Activated CD8-positive, alpha-beta memory T cell treated with anti-CD3 and anti-CD28 coated beads for 24 hours (primary cell): ENCODE measurements at regions not wholly inside any gene's neighbourhood (a gene's known extent, or its start where the extent isn't known, plus 50 kb on each side); places are given as distances from the start of the nearest gene placed in this dataset.
"Not testable (repeated sequence)": the region's sequence is repeated elsewhere in the genome, so short reads cannot be mapped to it uniquely, and the experiment has no call there.

ENCODE experiments used
- DNase-seq: peaks from one replicate; pipeline ENCODE4 v3.0.0-alpha.2; 2020

- no peak for DNase-seq
These were observed 406.9 kb downstream of the LIG4 start for GRCh38 chr13:107808389-107808788.

DNA sequence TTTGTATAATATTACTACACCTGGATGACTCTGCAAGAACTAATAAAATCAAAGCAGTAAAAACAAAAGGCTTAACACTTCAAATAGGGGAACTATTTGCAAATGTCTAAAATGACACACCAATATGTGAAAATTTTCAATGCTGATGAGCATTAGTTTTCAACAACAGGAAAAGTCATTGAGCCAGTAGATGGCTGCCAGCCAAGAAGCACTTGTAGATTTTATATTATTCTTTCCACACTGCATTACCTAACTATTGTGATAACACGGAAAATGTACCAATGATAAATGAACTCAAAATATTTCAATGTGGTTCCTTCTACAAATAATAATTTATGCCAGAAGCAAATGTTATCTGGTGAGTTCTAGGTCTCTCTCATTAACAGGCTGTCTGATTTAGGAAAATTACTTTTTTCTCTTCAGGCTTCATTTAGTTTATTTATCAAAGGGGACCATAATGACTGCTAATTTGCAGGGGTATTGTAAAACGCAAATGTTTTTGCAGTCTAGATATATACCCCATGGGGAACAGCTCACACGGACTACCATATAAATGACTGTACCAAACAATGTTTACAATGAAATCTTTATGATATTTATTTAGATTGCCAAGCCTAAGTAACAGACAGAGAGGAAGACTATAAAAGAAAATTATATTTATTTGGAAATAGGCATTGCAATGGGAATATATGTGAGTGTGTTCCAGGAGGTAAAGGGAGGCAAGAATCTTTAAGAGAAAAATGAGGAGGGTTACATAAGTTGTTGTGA lies 407.8 kb downstream of the LIG4 start:
- no peak for DNase-seq

GRCh38 chr13:107806726-107807125 lies 408.6 kb downstream of the LIG4 start:
- DNase-seq = no peak

DNA sequence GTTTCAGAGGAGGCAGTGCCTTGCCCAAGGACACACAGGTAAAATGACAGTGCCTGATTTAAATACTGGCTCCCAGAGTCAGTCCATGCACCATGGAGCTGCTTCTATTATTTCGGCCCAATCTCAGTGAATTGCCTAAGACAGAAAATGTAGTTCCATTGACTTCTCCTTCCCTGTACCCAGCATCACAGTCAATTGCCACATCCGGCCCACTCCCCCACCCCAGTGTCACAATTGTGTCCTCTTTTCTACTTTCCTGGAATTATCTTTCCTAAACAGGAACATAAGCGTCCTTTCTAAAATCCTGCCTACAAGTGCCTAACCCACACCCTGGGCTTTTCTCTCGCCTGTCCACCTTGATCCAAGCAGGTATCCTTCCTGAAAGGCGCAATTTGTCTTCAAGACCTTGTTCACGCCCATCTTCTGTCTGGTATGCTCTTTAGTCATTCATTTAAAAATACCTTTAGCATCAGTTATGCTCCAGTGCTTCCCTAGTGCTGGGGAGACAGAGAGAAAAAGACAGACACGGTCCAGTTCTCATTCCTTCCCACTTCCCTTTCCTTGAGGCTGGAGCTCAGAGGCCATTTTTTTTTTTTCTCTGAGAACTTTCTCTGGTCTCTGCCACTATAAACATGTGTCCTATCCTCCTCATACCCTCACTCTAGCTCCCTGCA lies 411.4 kb downstream of the LIG4 start:
- DNase-seq = no peak

DNA sequence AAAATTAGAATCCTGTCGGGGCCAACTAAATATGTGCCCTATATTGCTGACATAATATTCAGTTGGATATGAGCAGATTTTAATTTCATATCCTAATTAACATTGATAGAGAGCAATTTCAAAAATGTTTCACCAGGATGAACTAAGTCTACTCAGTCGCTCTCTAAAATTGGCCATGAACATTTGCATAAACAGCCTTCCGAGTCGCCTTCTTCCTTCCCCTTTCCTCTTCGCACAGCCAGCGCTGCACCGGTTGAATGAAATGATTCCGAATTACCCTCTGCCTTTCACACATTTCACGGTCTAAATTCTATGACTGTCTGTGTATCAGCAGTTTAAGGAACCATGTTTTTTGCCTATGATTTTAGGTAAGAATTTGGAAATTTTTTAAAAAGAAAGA lies 413.7 kb downstream of the LIG4 start:
- no peak for DNase-seq

DNA sequence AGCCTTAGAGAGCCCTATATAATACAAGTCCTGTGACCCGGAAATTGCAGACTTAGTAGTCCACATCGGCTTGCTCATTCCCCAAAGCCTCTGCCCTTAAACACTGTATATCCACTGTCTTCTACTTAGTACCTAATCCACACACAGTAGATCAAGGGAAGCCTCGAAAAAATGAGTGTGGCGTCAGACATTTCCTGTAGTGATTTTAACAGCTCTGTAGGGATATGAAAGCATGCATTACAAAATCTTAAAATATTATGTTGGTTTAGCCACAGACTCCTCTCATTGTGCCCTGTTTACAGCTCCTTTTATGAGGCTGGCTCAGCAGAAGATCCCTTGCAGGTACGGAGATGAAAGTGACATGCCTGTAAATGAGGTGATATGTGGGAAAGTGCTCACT lies 416.3 kb downstream of the LIG4 start:
- no peak for DNase-seq

DNA sequence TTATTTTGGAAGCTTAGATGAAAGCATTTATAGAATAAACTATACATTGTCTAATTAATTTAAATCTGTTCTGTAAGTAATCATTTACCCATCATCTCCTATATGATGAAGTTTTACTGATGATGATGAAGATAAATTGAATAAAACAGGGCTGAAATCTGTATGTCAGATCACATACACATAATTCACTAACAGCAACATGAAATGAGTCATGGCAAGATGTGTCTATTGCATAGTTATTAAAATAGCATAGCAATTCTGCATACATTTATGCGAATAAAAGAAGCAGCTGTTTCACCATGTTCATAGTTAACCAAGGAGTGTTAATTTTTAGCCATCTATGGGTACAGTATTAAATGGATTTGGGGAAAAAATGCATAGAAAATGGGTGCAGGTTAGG lies 424.9 kb downstream of the LIG4 start:
- no peak for DNase-seq

GRCh38 chr13:107788464-107789165 lies 426.7 kb downstream of the LIG4 start:
- DNase-seq = no peak

- DNase-seq = not testable (repeated sequence)
These were observed 432.7 kb downstream of the LIG4 start for GRCh38 chr13:107782646-107783045.

- DNase-seq = no peak
These were observed 437.2 kb downstream of the LIG4 start for GRCh38 chr13:107778094-107778493.

- no peak for DNase-seq
These were observed 444.8 kb downstream of the LIG4 start for GRCh38 chr13:107770541-107770940.

- no peak for DNase-seq
These were observed 448.2 kb downstream of the LIG4 start for GRCh38 chr13:107767119-107767518.

DNA sequence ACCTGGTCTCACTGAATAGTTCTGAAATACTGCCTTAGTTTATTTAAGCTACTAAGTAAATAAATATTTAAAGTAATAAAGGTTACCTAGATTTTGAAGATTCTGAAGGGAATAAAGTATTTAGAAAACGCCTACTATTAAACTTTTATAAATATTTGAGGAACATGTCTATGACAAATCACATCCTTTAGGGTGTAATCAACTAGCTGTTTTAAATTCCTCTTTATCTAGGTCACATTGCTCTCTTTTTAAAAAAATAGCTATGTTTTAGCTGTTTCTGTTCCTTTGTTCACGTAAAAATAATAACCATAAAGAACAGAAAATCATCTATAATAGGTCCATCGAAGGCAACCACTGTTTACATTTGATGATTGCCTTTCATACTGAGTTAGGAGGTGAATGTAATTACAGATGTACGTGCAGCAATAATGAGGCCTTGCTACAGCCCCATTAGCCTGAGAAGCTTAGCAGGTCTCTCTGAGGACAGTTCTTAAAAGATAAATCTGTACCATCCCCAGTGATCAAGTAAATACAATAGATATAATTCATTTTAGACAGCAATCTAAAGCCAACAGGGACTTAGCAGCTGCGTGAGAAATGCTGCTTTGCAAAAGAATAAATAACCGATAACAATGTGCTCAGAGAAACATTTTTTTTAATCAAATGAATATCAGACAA lies 449.5 kb downstream of the LIG4 start:
- no peak for DNase-seq

GRCh38 chr13:107764046-107764445 lies 451.3 kb downstream of the LIG4 start:
- DNase-seq = no peak

DNA sequence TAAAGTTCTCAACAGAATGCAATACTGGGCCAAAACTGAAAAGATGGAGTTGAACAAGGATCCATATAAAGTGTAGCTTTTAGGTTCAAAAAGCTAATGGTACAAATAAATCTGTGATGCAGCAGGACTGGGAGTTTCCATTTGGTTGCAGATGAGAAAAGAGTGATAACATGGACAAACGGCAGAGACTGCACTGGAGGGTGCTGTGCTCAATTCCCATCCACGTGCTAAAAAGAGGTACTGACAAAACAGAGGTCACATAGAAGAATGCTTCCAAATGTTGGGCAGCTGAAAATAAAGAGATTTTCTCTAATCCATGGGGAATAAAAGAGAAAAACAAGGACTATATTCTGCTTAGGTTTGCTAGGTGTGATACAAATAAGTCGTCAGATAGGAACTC lies 461.6 kb downstream of the LIG4 start:
- no peak for DNase-seq

DNA sequence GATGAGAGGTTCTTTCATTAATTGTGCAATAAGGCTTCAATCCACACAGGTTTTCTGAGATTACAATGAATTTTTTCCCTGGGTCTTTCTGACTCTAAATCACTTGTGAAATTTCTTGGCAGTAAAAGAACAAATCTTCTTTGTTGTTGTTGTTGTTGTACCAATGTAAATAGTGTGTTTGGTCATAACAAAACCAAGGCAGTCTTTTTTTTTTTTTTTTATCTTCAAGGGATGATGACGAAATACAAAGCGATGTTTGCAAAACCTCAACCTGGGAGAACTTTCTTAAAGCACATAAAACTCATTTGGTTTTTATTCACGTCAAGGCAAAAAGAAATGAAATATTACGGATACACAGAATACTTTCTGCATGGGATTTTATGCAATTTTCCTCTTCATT lies 462.0 kb downstream of the LIG4 start:
- no peak for DNase-seq

- no peak for DNase-seq
These were observed 471.4 kb downstream of the LIG4 start for GRCh38 chr13:107743983-107744382.

DNA sequence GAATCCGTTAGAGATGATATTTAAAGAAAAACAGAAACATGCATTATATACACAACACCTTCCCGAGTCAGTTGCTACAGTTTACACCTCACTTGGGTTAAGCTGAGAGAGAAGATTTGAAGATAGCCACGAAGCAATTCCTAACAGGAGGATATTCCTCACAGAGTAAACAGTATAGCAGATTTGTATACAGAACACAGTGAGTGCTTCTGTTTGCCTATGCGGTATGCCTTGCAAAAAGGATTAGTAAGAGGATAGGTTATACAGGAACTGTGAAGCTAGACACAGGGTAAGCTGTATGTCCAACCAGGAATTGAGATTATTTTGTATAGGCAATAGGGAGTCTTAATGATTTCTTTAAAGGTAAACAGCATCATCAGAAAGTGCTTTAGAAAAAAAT lies 471.8 kb downstream of the LIG4 start:
- DNase-seq = no peak

- DNase-seq = no peak
These were observed 472.2 kb downstream of the LIG4 start for GRCh38 chr13:107743100-107743499.

- DNase-seq = no peak
These were observed 472.8 kb downstream of the LIG4 start for GRCh38 chr13:107742544-107742943.

DNA sequence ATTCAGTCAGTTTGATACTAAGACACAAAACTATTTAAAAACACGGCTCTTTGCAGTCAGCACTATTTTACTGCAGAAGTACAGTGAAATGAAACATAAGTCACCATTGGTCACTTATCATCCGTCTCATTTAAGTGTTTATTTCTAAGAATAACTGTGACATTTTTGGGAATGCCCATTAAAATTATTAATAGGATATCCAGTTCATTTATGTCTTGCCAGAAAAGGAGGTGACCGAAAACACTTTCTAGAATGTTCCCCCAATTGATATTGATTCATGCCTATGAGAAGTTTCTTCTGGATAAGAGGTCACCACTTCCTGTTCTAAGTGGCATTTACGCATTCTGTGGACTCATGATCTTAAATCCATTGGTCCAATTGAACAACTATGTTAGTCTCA lies 477.3 kb downstream of the LIG4 start:
- no peak for DNase-seq

DNA sequence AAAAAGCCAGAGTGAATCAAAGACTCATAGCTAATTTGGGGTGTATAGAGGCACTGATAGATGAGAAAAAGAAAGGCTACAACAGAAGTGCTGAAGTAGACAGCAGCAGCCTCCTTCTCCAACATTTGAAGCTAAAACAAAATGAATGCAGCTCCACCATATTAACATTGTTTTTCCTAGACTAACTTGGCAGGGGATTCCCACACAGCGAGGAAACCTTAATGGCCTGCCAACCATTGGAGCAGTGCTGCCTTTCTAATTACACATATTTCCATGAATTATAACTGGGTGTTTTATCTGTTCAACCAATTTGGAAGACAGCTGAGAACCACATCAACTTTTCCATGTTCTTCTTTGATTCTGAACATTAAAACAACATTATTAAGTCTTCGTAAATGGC lies 478.6 kb downstream of the LIG4 start:
- DNase-seq = no peak

DNA sequence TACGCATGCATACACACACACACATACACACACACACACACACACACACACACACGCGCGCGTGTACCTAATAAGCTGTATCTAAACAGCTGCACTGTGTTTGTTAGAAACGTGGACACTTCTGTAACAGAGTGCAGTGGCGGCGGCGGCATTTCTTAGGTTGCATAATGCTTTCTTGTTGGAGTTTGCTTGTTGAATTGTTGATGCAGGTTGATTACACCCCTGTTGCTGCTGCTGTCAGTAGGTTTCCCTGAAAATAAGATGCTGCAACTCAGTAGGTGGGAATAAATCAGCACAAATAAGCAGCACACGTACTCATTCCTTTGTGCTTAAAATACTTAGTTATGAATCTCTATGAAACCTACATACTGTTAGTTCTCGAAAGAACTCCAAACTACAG lies 479.2 kb downstream of the LIG4 start:
- no peak for DNase-seq
